ENCODE measurements at regions not wholly inside any gene's neighbourhood (a gene's known extent, or its start where the extent isn't known, plus 50 kb on each side); places are given as distances from the start of the nearest gene placed in this dataset.

DNA sequence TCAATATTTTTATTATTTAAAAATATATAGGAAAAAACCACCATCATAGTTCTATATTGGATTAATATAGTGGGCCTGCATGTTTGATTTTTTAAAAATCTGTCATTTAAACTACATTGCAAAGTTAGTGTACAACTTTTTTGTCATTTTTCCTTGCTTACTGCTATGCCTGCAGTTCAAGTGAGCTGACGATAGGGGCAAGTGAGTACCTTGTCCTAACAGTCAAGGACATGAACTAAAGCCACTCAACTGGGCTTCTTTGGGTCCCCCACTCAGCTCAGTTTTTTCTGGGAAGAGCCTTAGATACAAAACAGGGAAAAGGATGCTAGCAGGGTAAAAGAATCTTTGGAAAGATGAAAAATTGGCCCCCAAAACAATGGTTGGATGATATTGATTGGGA is 269.9 kb downstream of the MAN2A1 start:
- H3K9me3 ChIP-seq = no peaks in the 10 kb centered on the region
- TF ChIP-seq CTCF (IDR thresholded peaks at IDR 0.05) (no peak), POLR2A (IDR thresholded peaks at IDR 0.05) (no peak)
- no peaks in the 10 kb centered on the region for H3K4me1 ChIP-seq
- H3K4me3 ChIP-seq (replicated peaks in 1 of 3) = no peak overlapping the region
- intact Hi-C loops (cut with DNase I) = no loop called here
- no peaks in the 10 kb centered on the region for H3K36me3 ChIP-seq
- WGBS, 2 donors = 80 to 84% methylated on average over 1 of the region's 1 CpG
- DNase-seq = no peak
- no peak overlapping the region for H3K27ac ChIP-seq
- no peaks in the 10 kb centered on the region for H3K27me3 ChIP-seq

GRCh38 chr5:109961751-109962150 is 272.0 kb downstream of the MAN2A1 start:
- TF ChIP-seq CTCF (IDR thresholded peaks at IDR 0.05) = no peak
- no peak for TF ChIP-seq POLR2A (IDR thresholded peaks at IDR 0.05)
- H3K4me3 ChIP-seq (replicated peaks in 1 of 3) = no peak overlapping the region
- DNase-seq = no peak
- intact Hi-C loops (cut with DNase I) = no loop called here
- no peaks in the 10 kb centered on the region for H3K36me3 ChIP-seq
- H3K27ac ChIP-seq = no peak overlapping the region
- no peaks in the 10 kb centered on the region for H3K4me1 ChIP-seq
- H3K9me3 ChIP-seq = no peaks in the 10 kb centered on the region
- 87 to 93% methylated on average over 1 of the region's 1 CpG for WGBS, 2 donors
- no peaks in the 10 kb centered on the region for H3K27me3 ChIP-seq

DNA sequence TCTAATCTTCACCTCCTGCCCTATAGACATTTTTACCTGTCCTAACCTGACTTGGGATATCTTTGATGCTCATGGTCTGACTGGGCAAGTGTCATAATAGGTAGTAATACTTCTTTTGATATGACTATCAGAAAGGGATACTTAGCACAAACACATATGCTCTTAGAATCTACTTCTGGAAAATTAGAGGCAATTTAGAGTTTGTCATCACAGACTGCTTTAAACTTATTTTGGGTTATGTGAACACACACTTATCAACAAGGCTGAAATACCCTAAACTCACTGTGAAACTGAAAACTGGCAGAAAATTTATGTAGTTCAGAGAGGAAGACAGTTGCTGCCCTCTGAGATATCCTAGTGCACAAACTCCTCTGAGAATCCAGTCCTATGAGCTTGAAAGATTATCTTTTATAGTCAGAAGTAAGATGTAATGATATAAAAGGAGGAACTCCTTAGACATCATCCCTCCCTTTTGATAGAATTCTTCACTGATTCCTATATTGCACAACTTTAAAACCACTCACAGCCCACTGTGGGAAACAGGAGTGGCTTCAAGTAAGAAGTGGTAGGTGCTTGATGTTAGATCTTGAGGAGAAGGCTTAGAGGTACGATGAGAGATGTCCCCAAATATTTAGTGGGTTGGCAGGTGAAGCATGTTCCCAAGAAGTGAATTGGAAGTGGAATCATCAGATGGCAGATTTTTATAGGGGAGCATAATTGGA is 273.3 kb downstream of the MAN2A1 start:
- DNase-seq = no peak
- intact Hi-C loops (cut with DNase I) = no loop called here
- 51 to 65% methylated on average over 1 of the region's 1 CpG for WGBS, 2 donors
- H3K4me3 ChIP-seq (replicated peaks in 1 of 3) = no peak overlapping the region
- H3K9me3 ChIP-seq = no peaks in the 10 kb centered on the region
- H3K36me3 ChIP-seq = no peaks in the 10 kb centered on the region
- no peak overlapping the region for H3K27ac ChIP-seq
- TF ChIP-seq POLR2A (IDR thresholded peaks at IDR 0.05) = no peak
- TF ChIP-seq CTCF (IDR thresholded peaks at IDR 0.05) = no peak
- no peaks in the 10 kb centered on the region for H3K27me3 ChIP-seq
- H3K4me1 ChIP-seq = no peaks in the 10 kb centered on the region

DNA sequence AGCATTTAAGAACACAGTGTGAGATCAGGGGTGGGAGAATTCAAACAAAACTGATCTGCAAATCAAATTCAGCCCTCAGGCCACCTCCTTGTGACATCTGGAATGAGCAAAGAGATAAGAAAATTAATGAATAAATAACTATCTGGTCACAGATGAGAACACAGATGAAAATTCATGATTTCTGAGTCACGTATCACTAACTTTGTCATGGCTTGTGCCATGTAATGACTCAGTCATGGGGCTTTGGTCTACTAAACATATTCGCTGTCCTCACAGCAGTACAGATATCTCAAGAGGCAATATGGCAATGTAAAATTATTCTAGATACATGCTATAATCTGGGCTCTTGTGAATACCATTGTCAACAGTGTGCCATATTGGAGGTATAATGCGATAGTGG is 274.4 kb downstream of the MAN2A1 start:
- no peaks in the 10 kb centered on the region for H3K36me3 ChIP-seq
- intact Hi-C loops (cut with DNase I) = no loop called here
- H3K4me1 ChIP-seq = no peaks in the 10 kb centered on the region
- no peak for DNase-seq
- H3K27ac ChIP-seq = no peak overlapping the region
- no peak overlapping the region for H3K4me3 ChIP-seq (replicated peaks in 1 of 3)
- no peaks in the 10 kb centered on the region for H3K27me3 ChIP-seq
- H3K9me3 ChIP-seq = no peaks in the 10 kb centered on the region
- TF ChIP-seq POLR2A (IDR thresholded peaks at IDR 0.05) (no peak), CTCF (IDR thresholded peaks at IDR 0.05) (no peak)
- 89 to 96% methylated on average over 3 of the region's 3 CpGs for WGBS, 2 donors

DNA sequence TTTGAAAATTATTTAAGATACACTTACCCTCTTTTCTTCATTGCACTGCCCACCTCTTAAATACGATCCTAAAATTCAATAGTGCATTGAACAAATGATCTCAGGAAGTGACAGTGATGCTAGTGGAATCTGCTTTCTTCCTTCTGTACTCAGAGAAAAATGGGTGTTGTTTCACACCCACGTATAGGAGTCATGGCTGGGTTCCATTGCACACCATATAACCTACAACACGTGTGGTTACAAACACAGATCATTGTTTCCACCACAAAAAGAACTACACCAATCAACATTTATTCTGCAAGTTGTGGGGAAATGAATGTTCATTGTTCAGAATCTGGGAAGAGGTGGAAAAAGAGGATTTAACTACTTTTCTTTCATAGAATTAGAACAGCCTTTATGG is 275.9 kb downstream of the MAN2A1 start:
- no peak for DNase-seq

More for the DNA sequence above, 275.9 kb downstream of the MAN2A1 start:
- Histone ChIP-seq H3K4me3 (replicated peaks in 1 of 3) (no peak overlapping the region), H3K9me3 (no peaks in the 10 kb centered on the region), H3K27me3 (no peaks in the 10 kb centered on the region), H3K36me3 (no peaks in the 10 kb centered on the region), H3K27ac (no peak overlapping the region), H3K4me1 (no peaks in the 10 kb centered on the region)
- intact Hi-C loops (cut with DNase I) = no loop called here
- WGBS, 2 donors = 77 to 88% methylated on average over 3 of the region's 3 CpGs
- TF ChIP-seq POLR2A (IDR thresholded peaks at IDR 0.05) = no peak
